ENCODE measurements at regions not wholly inside any gene's neighbourhood (a gene's known extent, or its start where the extent isn't known, plus 50 kb on each side); places are given as distances from the start of the nearest gene placed in this dataset.

DNA sequence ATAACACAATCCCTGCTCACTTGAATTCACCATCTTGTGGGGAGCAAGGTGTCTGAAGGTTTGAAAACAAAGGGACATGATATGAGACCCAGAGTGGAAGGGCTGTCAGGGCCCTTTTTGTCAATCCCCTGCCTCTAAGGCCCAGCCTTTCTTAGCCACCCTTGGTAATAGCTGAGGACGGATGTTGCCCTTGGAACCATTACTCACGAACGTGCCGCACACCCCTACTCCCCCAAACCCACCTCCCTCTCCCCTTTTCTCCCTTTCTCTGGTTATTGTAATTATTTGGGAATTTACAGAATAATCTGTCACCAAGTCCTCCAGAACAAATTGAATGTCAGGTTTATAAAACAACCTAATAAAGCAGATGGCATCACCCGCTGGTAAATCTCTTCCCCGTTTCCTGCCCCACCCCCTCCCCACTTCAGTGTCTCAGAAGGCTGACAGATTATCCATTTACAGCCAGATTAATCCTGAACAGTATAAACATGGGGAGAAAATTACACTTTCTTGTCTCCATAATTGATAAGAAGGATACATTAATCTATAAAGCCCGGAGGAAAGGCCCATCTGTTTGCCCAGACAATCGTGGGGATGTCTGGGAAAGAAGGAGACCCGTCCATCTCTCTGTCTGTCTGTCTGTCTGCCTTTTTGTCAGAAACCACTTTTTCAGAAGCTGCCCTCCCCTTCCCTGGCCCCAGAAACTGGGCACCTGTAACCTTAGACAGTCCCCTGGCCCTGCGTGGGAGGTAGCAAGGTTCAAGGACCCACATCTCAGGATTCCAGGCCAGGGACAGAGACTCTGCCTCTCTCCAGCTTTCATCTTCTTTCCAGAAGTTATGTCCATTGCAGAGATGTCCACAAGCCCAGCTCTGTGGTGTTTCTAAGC, 60.6 kb upstream of the CD34 start:
- DNase-seq, result no peak

- no peak for DNase-seq
Measured at GRCh38 chr1:207970329-207971233, 59.7 kb upstream of the CD34 start.

DNA sequence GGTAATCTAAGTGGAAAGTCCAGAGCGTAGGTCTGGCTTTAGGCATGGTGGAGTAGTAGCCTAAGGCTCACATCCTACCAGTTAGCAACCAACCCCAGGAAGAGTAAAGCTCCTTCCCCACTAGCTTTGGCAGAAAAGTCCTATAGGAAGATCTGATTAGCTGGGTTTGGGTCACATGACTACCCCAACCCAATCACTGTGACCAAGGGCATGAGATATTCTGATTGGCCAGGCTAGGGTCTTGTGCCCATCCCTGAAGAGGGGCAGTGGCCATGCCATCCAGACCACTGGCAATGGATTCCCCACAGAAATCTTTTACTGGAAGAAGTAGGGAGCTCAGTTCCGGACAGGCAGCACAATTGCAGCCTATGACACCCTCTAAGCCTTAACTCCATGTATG, 58.6 kb upstream of the CD34 start:
- no peak for DNase-seq

DNA sequence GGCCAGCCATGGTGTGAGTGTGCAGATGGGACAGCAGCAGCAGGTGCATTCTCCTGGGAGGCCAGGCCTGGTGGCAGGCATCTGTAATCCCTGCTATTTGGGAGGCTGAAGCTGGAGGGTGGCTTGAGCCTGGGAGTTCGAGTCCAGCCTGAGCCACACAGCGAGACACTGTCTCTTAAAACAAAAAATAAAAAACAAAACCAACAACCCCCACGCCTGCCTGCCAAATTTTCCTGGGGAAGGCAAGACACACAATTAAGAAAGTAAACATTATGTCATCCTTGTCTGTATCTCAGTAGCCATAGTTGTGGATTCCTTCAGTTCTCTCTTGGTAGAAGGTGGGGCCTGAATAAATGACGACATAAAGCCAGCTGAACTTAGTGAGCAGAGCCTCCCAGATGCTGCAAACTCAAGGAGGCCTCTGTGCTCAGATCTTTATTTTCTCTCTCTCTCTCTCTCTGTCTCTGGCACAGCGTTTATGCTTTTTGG, 57.6 kb upstream of the CD34 start:
- DNase-seq, result no peak

- no peak for DNase-seq
Measured at GRCh38 chr1:207967703-207968102, 56.8 kb upstream of the CD34 start.

- no peak for DNase-seq
Measured at GRCh38 chr1:207966521-207966920, 55.6 kb upstream of the CD34 start.

- no peak for DNase-seq
Measured at GRCh38 chr1:207965392-207966387, 54.8 kb upstream of the CD34 start.

DNA sequence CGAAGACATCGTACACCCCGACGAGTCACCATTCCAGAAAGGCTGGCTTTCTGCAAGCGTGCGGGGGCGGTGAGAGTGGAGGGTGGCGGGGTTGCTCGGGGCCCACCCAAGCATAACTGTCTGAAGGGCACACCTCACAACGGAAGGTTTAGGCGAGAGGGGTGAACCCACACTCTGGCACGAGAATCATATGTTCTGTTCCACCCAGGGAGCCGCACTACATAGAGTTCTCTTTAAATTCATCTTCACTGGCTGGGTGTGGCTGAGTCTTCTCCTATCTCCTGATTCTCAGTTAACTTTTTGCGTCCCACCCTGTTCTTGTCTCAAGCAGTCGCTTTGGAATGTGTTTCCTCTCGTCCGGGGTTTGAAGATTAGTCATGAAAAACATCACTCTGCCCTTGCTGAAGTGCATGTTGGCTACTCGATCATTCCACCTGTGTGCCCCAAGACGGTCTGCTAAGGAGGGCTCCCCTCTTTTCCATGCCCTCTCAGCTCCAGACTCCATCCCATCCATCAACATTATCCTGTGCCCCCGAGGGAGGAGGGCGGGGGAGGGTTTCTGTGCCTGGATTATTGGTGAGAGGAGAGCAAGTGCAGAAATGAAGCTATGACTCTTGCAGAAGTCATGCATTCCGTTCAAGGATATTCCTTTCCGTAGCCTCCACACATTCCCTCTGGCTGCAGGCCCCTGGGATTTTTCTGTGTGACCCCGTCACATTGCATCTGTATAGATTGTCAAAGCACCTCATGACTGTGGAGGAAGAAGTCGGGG, 53.5 kb upstream of the CD34 start:
- no peak for DNase-seq

DNA sequence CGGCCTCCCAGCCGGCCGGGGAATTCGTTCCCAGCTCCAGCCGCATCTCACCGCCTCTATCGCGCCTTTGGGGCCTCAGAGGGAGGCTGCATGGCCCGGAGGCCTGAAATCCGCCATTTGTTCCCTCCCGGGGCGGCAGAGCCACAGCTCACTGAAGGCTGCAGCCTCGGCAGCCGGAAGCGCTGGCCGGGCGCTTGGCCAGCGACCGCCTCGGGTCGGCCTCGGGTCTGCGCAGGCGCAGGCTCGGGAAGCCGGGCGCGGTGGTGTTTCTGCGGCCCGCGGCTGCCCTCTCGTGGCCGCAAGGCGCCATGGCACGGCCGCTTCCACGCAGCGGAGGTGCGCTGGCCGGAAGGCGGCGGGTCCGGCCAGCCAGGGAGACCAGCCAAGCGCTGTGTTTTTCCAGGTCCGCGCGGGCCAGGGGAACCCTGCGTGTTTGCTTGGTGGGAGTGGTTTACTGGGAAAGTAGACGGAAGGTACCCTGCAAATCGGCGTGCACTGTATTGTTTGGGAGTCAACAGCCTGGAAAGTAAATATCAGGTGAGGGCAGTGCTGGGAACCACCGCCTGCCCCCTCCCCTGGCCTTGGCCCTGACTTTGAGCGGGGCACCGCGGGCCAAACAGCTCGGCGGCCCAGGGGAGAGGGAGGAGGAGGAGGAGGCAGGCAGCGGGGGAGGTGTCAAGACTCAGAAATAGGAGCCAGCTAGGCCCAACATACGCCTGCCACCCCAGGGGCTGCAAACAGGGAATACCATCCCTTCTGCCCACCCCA, 52.7 kb upstream of the CD34 start:
- peak; percentile 67 for DNase-seq

DNA sequence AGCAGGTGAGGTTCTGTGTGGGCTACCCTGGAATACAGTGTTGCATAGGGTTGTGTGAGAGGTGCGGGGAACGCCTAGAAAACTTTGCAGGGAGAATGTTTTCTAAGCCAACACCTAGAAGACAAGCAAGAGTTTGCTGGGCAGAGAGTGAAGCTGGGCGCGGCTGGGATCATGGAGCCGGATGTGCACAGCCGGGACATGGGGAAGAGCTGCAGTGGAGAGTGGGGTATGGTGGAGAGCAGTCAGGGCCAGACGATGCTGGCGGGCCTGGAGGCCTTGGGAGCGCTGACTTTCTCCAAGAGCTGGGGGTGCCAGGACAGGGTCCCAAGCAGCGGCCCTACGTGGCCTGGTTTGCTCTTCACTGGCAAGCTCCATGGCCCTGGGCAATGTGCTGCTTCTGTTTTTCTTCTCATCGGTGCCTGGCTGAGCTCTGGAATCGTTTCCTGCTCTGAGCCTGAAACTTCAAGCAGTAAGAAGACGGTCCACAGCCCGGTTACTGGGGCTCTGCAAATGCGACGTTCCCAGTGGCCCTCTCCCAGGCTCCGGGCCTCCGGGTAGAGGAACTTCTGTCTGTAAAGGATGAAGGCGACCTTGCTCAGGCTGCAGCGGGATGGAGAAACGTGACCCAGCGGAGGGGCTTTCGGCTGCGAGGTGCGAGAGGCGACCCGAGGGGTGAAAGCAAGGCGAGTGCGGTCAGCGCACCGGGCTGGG, 51.9 kb upstream of the CD34 start:
- no peak for DNase-seq

Data from CD4-positive, alpha-beta T cell treated with Interleukin-4 for 4 hours (primary cell).